SIG-M5 treated with dmso at 0.1 percent for 504 hours (cell line): ENCODE measurements at regions not wholly inside any gene's neighbourhood (a gene's known extent, or its start where the extent isn't known, plus 50 kb on each side); places are given as distances from the start of the nearest gene placed in this dataset.
"Not testable (repeated sequence)": the region's sequence is repeated elsewhere in the genome, so short reads cannot be mapped to it uniquely, and the experiment has no call there.

Source experiments
- DNase-seq: peaks from one replicate; lab custom pipeline; 2025; ENCODE audit not compliant: unreplicated experiment; lab: John Stamatoyannopoulos, UW

- DNase-seq: no peak
Observed at GRCh38 chr16:60815865-60816264, 1220.4 kb downstream of the CDH8 start.

- DNase-seq: no peak
Observed at GRCh38 chr16:60815033-60815432, 1221.2 kb downstream of the CDH8 start.

GRCh38 chr16:60811657-60812056, 1224.6 kb downstream of the CDH8 start:
- no peak for DNase-seq

- no peak for DNase-seq
Observed at GRCh38 chr16:60811051-60811608, 1225.1 kb downstream of the CDH8 start.

DNA sequence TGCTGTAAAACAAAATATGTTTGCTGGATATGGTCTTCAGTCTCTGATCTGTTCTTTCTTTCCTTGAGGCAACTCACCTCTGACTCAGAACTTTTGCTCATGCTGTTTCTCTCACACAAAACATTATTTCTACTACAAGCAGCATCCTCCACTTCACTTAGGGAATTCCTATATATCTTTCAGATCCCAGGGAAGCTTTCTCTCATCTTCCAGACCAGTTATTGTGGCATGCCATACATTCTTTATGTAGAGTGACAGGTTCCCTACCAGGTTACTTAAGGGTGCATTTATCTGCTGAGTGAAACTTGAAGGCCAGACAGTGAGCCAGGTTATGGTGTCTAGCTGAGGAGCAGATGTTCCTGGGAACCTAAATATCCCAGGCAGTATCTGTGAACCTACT, 1226.0 kb downstream of the CDH8 start:
- DNase-seq: no peak

- DNase-seq: no peak
Observed at GRCh38 chr16:60792437-60792836, 1243.8 kb downstream of the CDH8 start.

DNA sequence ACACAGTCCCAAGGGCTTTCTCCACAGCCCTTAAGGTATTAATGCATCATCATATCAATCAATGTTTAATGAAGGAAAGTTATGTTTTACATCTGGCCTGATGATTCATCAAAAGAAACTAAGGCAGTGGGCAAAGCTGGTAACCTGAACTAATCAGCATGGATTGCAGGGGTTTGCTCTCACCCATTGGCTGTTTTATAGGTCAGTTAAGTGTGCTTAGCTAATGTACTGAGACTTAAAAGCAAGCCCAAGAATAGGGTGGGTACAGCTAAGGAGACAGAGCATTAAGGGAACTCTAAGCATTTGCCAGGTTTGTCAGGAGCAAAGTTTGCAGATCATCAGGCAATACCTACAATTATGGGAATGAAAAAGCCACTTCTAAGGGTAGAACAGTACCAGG, 1247.6 kb downstream of the CDH8 start:
- no peak for DNase-seq

GRCh38 chr16:60776281-60776680, 1260.0 kb downstream of the CDH8 start:
- DNase-seq: no peak

DNA sequence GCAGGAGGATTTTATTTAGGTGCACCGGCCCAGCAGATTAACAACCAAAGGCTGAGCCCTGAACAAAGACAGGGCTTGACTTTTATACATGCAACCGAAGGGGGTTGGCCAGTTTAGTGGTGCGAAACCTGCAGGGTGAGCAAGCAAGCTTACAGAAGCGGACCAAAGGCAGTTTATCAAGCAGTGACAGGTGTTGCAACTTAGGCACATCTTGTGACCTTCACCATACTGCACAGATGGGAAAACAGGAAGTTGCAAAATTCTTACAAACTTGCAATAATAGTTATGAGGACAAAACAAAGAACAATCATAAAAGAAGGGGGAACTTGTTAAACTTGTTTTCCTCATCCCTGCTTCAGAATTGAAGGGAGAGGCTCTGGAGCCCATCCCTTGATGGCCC, 1265.1 kb downstream of the CDH8 start:
- peak; percentile 6 for DNase-seq

- not testable (repeated sequence) for DNase-seq
Observed at GRCh38 chr16:60770384-60770783, 1265.9 kb downstream of the CDH8 start.

GRCh38 chr16:60763869-60764268, 1272.4 kb downstream of the CDH8 start:
- DNase-seq: no peak

GRCh38 chr16:60755907-60756306, 1280.3 kb downstream of the CDH8 start:
- DNase-seq: no peak

DNA sequence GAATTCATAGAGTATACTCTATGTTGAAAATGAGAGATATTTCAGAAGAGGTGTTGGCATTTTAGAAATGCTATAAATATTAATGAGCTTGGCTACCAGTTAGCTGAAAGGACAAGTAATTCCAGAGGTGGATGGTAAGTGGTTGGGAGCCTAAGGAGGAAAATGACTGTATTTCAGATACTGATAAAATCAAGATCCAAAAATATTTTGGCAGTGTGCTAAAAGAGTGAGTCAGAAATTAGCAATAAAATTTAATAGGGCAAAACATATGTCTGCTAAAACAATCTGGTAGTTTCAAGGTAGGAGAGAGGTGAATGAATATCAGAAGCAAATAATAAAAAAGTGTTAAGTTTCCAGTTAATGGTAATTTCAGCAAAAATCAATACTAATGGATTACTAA, 1287.9 kb downstream of the CDH8 start:
- DNase-seq: no peak

- DNase-seq: no peak
Observed at GRCh38 chr16:60744198-60744597, 1292.0 kb downstream of the CDH8 start.

GRCh38 chr16:60741810-60742209, 1294.4 kb downstream of the CDH8 start:
- DNase-seq: no peak

- no peak for DNase-seq
Observed at GRCh38 chr16:60739737-60740683, 1296.2 kb downstream of the CDH8 start.

- no peak for DNase-seq
Observed at GRCh38 chr16:60731329-60732050, 1304.7 kb downstream of the CDH8 start.

GRCh38 chr16:60729051-60729450, 1307.2 kb downstream of the CDH8 start:
- DNase-seq: no peak

DNA sequence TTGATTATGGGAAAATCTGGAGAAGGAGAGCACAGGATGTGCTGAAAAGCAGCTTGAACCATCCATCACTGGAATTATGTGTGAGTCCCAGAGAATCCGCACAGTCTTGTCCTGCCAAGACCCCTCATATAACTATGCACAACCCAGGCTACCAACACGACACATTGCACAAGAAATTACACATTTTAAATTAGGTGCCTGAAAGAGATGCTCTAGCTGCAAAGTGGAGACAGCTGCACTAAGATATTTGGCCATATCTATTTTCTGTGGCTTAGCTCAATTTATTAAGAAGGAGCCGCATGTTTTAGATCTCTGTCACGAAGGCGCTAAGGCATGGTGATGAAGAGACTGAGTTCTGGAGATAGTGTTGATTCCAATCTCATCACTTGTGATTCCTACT, 1308.4 kb downstream of the CDH8 start:
- no peak for DNase-seq

DNA sequence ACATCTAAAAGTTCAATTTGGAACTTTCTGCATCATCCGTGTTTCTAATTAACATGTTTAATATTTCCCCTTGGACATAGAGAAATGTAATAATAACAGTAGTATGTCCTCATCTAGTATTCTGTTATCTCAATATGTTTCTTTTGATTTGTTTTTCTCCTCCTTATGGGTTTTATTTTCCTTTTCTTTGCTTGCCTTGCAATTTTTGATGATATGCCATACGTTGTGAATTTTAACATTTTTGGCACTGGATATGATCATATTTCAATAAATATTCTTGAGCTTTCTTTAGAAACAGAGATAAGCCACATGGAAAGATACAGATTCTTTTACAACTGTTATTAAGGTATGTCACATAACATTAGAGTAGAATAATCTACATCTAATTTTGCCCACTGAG, 1316.2 kb downstream of the CDH8 start:
- no peak for DNase-seq

GRCh38 chr16:60717808-60718207, 1318.4 kb downstream of the CDH8 start:
- DNase-seq: no peak

DNA sequence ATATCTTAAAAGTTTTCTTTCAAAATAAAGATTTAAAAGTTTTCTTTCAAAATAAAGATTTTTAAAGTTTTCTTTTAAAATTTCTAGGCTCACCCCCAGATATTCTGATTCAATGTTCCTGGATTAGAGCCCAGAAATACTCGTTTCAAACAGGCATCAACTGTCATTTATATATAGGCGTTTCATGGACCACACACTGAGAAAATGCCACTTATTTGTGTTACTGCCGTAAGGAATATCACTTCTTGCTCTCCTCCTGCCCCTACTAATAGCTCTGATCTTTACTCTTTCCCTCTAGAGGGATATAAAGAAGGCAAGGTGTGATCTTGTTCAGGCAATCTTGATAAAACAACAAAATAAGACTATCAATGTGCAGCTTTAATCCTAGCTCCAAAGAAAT, 1324.1 kb downstream of the CDH8 start:
- no peak for DNase-seq
